ENCODE measurements at regions not wholly inside any gene's neighbourhood (a gene's known extent, or its start where the extent isn't known, plus 50 kb on each side); places are given as distances from the start of the nearest gene placed in this dataset.

- peaks cover 9% of the 10 kb centered on the region for H3K4me1 Mint-ChIP-seq (ENCODE audit: low read depth)
- no peak overlapping the region for H3K4me3 Mint-ChIP-seq (ENCODE audit: low read depth)
- H3K27ac Mint-ChIP-seq, result no peak overlapping the region
- DNase-seq (ENCODE audit: low spot score, unreplicated experiment), result no peak
- H3K9me3 Mint-ChIP-seq (ENCODE audit: low read depth), result peaks cover 10% of the 10 kb centered on the region
- TF ChIP-seq CTCF (IDR thresholded peaks at IDR 0.05; ENCODE audit: unreplicated experiment), result no peak
- no peaks in the 10 kb centered on the region for H3K27me3 Mint-ChIP-seq
- H3K36me3 Mint-ChIP-seq (ENCODE audit: insufficient read depth), result peaks cover 5% of the 10 kb centered on the region
Observed at GRCh38 chr2:150307258-150307657, 180.2 kb downstream of the RND3 start.

- Mint-ChIP-seq H3K27me3 (no peaks in the 10 kb centered on the region), H3K4me1 (ENCODE audit: low read depth) (no peaks in the 10 kb centered on the region), H3K4me3 (ENCODE audit: low read depth) (no peak overlapping the region), H3K36me3 (ENCODE audit: insufficient read depth) (peaks cover 6% of the 10 kb centered on the region), H3K27ac (no peak overlapping the region), H3K9me3 (ENCODE audit: low read depth) (peaks cover 24% of the 10 kb centered on the region)
- DNase-seq (ENCODE audit: low spot score, unreplicated experiment), result no peak
- TF ChIP-seq CTCF (IDR thresholded peaks at IDR 0.05; ENCODE audit: unreplicated experiment), result no peak
Observed at GRCh38 chr2:150303281-150303680, 184.2 kb downstream of the RND3 start.

- no peak overlapping the region for H3K4me3 Mint-ChIP-seq (ENCODE audit: low read depth)
- no peak for TF ChIP-seq CTCF (IDR thresholded peaks at IDR 0.05; ENCODE audit: unreplicated experiment)
Observed at GRCh38 chr2:150298571-150299305, 188.7 kb downstream of the RND3 start.

GRCh38 chr2:150296770-150297546 lies 190.5 kb downstream of the RND3 start:
- Mint-ChIP-seq H3K9me3 (ENCODE audit: low read depth) (peaks cover 17% of the 10 kb centered on the region), H3K4me1 (ENCODE audit: low read depth) (peaks cover 12% of the 10 kb centered on the region), H3K27me3 (no peaks in the 10 kb centered on the region), H3K36me3 (ENCODE audit: insufficient read depth) (peaks cover 3% of the 10 kb centered on the region), H3K27ac (no peak overlapping the region), H3K4me3 (ENCODE audit: low read depth) (no peak overlapping the region)
- TF ChIP-seq CTCF (IDR thresholded peaks at IDR 0.05; ENCODE audit: unreplicated experiment), result no peak
- DNase-seq (ENCODE audit: low spot score, unreplicated experiment), result no peak

More at GRCh38 chr2:150298571-150299305, 188.7 kb downstream of the RND3 start:
- H3K4me1 Mint-ChIP-seq (ENCODE audit: low read depth), result peaks cover 12% of the 10 kb centered on the region
- H3K9me3 Mint-ChIP-seq (ENCODE audit: low read depth), result peaks cover 20% of the 10 kb centered on the region
- H3K27ac Mint-ChIP-seq, result no peak overlapping the region
- no peaks in the 10 kb centered on the region for H3K27me3 Mint-ChIP-seq
- H3K36me3 Mint-ChIP-seq (ENCODE audit: insufficient read depth), result peaks cover 6% of the 10 kb centered on the region
- DNase-seq (ENCODE audit: low spot score, unreplicated experiment), result no peak

- peaks cover 13% of the 10 kb centered on the region for H3K9me3 Mint-ChIP-seq (ENCODE audit: low read depth)
- no peaks in the 10 kb centered on the region for H3K27me3 Mint-ChIP-seq
- no peak for DNase-seq (ENCODE audit: low spot score, unreplicated experiment)
- peaks cover 12% of the 10 kb centered on the region for H3K4me1 Mint-ChIP-seq (ENCODE audit: low read depth)
- TF ChIP-seq CTCF (IDR thresholded peaks at IDR 0.05; ENCODE audit: unreplicated experiment), result no peak
- peaks cover 3% of the 10 kb centered on the region for H3K36me3 Mint-ChIP-seq (ENCODE audit: insufficient read depth)
- no peak overlapping the region for H3K4me3 Mint-ChIP-seq (ENCODE audit: low read depth)
- no peak overlapping the region for H3K27ac Mint-ChIP-seq
Observed at GRCh38 chr2:150295544-150295943, 191.9 kb downstream of the RND3 start.
